ENCODE measurements at regions not wholly inside any gene's neighbourhood (a gene's known extent, or its start where the extent isn't known, plus 50 kb on each side); places are given as distances from the start of the nearest gene placed in this dataset.

DNA sequence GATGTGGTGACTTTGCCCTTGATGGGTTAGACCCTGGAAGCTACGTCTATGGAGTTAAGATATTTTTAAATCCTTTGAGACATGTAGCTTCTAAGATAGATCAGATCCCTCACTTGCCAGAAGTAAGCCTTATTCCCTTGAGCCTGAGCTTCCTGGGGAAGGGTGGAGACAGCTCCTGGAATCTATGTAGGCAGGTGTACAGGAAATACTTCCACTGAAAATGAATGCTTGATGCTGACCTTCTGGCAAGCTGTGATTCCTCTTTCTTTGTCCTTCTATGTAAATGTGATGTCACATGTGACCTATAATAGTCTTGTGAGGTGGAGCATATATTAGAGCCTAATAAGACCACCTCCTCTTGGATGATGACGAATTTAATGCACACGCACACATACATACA is 1152.0 kb upstream of the ACO1 start:
- Histone ChIP-seq H3K9me3 (ENCODE audit: control insufficient read depth, low read length) (peaks cover 7% of the 10 kb centered on the region), H3K36me3 (ENCODE audit: control insufficient read depth in 1 of 2, insufficient read depth in 2 of 2, low read depth in 1 of 2, low read length in 2 of 2) (no peaks in the 10 kb centered on the region), H3K23ac (ENCODE audit: low read length in 2 of 2) (no peak overlapping the region), H3K27me3 (ENCODE audit: control insufficient read depth in 1 of 2, insufficient read depth in 1 of 2, low read length in 2 of 2) (no peaks in the 10 kb centered on the region), H3K4ac (ENCODE audit: low read depth in 1 of 2, low read length in 2 of 2) (no peak overlapping the region), H2AFZ (ENCODE audit: low read depth, low read length) (no peak overlapping the region), H2BK15ac (ENCODE audit: low read depth, poor library complexity, severe bottlenecking) (no peak overlapping the region), H4K8ac (ENCODE audit: low read length) (no peak overlapping the region), H3K4me2 (ENCODE audit: low read length, poor library complexity, severe bottlenecking) (no peak overlapping the region), H3K14ac (ENCODE audit: low read length in 2 of 2) (no peak overlapping the region), H3K18ac (ENCODE audit: low read depth in 1 of 2, low read length in 2 of 2) (no peak overlapping the region), H3K4me3 (ENCODE audit: insufficient read depth in 1 of 2, low read depth in 1 of 2, low read length in 2 of 2) (no peak overlapping the region), H3K9ac (ENCODE audit: low read length) (no peak overlapping the region), H3K4me1 (ENCODE audit: control insufficient read depth, insufficient read depth, low read depth, low read length) (no peaks in the 10 kb centered on the region), H2BK12ac (ENCODE audit: low read length in 2 of 2) (no peak overlapping the region), H3K79me1 (replicated peaks; ENCODE audit: low read length, poor library complexity, severe bottlenecking) (no peaks in the 10 kb centered on the region), H2BK120ac (ENCODE audit: low read depth, low read length) (no peak overlapping the region), H2BK5ac (ENCODE audit: low read depth, low read length, poor library complexity, severe bottlenecking) (no peak overlapping the region), H4K91ac (ENCODE audit: low read length) (no peak overlapping the region), H2AK5ac (ENCODE audit: low read length, severe bottlenecking) (no peak overlapping the region), H3K27ac (ENCODE audit: low read length, poor library complexity, severe bottlenecking) (no peak overlapping the region)
- no peak for DNase-seq
- 71% methylated on average over 1 of the region's 3 CpGs for WGBS

- no peak overlapping the region for H3K4ac ChIP-seq (ENCODE audit: low read depth in 1 of 2, low read length in 2 of 2)
- no peaks in the 10 kb centered on the region for H3K4me1 ChIP-seq (ENCODE audit: control insufficient read depth, insufficient read depth, low read depth, low read length)
- DNase-seq: no peak
- H2BK5ac ChIP-seq (ENCODE audit: low read depth, low read length, poor library complexity, severe bottlenecking): no peak overlapping the region
- no peak overlapping the region for H4K8ac ChIP-seq (ENCODE audit: low read length)
- H3K27ac ChIP-seq (ENCODE audit: low read length, poor library complexity, severe bottlenecking): no peak overlapping the region
- no peaks in the 10 kb centered on the region for H3K36me3 ChIP-seq (ENCODE audit: control insufficient read depth in 1 of 2, insufficient read depth in 2 of 2, low read depth in 1 of 2, low read length in 2 of 2)
- H3K23ac ChIP-seq (ENCODE audit: low read length in 2 of 2): no peak overlapping the region
- peaks cover 4% of the 10 kb centered on the region for H3K9me3 ChIP-seq (ENCODE audit: control insufficient read depth, low read length)
- no peak overlapping the region for H3K14ac ChIP-seq (ENCODE audit: low read length in 2 of 2)
- no peak overlapping the region for H3K9ac ChIP-seq (ENCODE audit: low read length)
- H3K4me2 ChIP-seq (ENCODE audit: low read length, poor library complexity, severe bottlenecking): no peak overlapping the region
- no peaks in the 10 kb centered on the region for H3K27me3 ChIP-seq (ENCODE audit: control insufficient read depth in 1 of 2, insufficient read depth in 1 of 2, low read length in 2 of 2)
- 59% methylated on average over 1 of the region's 2 CpGs for WGBS
- no peak overlapping the region for H2AK5ac ChIP-seq (ENCODE audit: low read length, severe bottlenecking)
- no peaks in the 10 kb centered on the region for H3K79me1 ChIP-seq (replicated peaks; ENCODE audit: low read length, poor library complexity, severe bottlenecking)
- H3K4me3 ChIP-seq (ENCODE audit: insufficient read depth in 1 of 2, low read depth in 1 of 2, low read length in 2 of 2): no peak overlapping the region
- H2BK12ac ChIP-seq (ENCODE audit: low read length in 2 of 2): no peak overlapping the region
- no peak overlapping the region for H3K18ac ChIP-seq (ENCODE audit: low read depth in 1 of 2, low read length in 2 of 2)
- H2AFZ ChIP-seq (ENCODE audit: low read depth, low read length): no peak overlapping the region
- H2BK120ac ChIP-seq (ENCODE audit: low read depth, low read length): no peak overlapping the region
- no peak overlapping the region for H4K91ac ChIP-seq (ENCODE audit: low read length)
- H2BK15ac ChIP-seq (ENCODE audit: low read depth, poor library complexity, severe bottlenecking): no peak overlapping the region
Measured at GRCh38 chr9:31236344-31236743, 1148.1 kb upstream of the ACO1 start.

GRCh38 chr9:31243386-31243785 is 1141.1 kb upstream of the ACO1 start:
- H3K27me3 ChIP-seq (ENCODE audit: control insufficient read depth in 1 of 2, insufficient read depth in 1 of 2, low read length in 2 of 2): no peaks in the 10 kb centered on the region
- H2BK12ac ChIP-seq (ENCODE audit: low read length in 2 of 2): no peak overlapping the region
- H3K4me2 ChIP-seq (ENCODE audit: low read length, poor library complexity, severe bottlenecking): no peak overlapping the region
- H2BK15ac ChIP-seq (ENCODE audit: low read depth, poor library complexity, severe bottlenecking): no peak overlapping the region
- H4K8ac ChIP-seq (ENCODE audit: low read length): no peak overlapping the region
- no peaks in the 10 kb centered on the region for H3K79me1 ChIP-seq (replicated peaks; ENCODE audit: low read length, poor library complexity, severe bottlenecking)
- H3K23ac ChIP-seq (ENCODE audit: low read length in 2 of 2): no peak overlapping the region
- H4K91ac ChIP-seq (ENCODE audit: low read length): no peak overlapping the region
- H3K36me3 ChIP-seq (ENCODE audit: control insufficient read depth in 1 of 2, insufficient read depth in 2 of 2, low read depth in 1 of 2, low read length in 2 of 2): no peaks in the 10 kb centered on the region
- H3K4me3 ChIP-seq (ENCODE audit: insufficient read depth in 1 of 2, low read depth in 1 of 2, low read length in 2 of 2): no peak overlapping the region
- no peak overlapping the region for H2AK5ac ChIP-seq (ENCODE audit: low read length, severe bottlenecking)
- WGBS: no CpG with 5 or more reads among the region's 1 CpG
- no peaks in the 10 kb centered on the region for H3K9me3 ChIP-seq (ENCODE audit: control insufficient read depth, low read length)
- no peaks in the 10 kb centered on the region for H3K4me1 ChIP-seq (ENCODE audit: control insufficient read depth, insufficient read depth, low read depth, low read length)
- DNase-seq: no peak
- H3K9ac ChIP-seq (ENCODE audit: low read length): no peak overlapping the region
- no peak overlapping the region for H3K4ac ChIP-seq (ENCODE audit: low read depth in 1 of 2, low read length in 2 of 2)
- no peak overlapping the region for H3K14ac ChIP-seq (ENCODE audit: low read length in 2 of 2)
- no peak overlapping the region for H2AFZ ChIP-seq (ENCODE audit: low read depth, low read length)
- no peak overlapping the region for H3K18ac ChIP-seq (ENCODE audit: low read depth in 1 of 2, low read length in 2 of 2)
- no peak overlapping the region for H3K27ac ChIP-seq (ENCODE audit: low read length, poor library complexity, severe bottlenecking)
- no peak overlapping the region for H2BK120ac ChIP-seq (ENCODE audit: low read depth, low read length)
- H2BK5ac ChIP-seq (ENCODE audit: low read depth, low read length, poor library complexity, severe bottlenecking): no peak overlapping the region

GRCh38 chr9:31248156-31248555 is 1136.3 kb upstream of the ACO1 start:
- H2BK120ac ChIP-seq (ENCODE audit: low read depth, low read length): no peak overlapping the region
- H3K4me2 ChIP-seq (ENCODE audit: low read length, poor library complexity, severe bottlenecking): no peak overlapping the region
- H3K9me3 ChIP-seq (ENCODE audit: control insufficient read depth, low read length): no peaks in the 10 kb centered on the region
- no CpG with 5 or more reads among the region's 1 CpG for WGBS
- H3K4me3 ChIP-seq (ENCODE audit: insufficient read depth in 1 of 2, low read depth in 1 of 2, low read length in 2 of 2): no peak overlapping the region
- H2BK15ac ChIP-seq (ENCODE audit: low read depth, poor library complexity, severe bottlenecking): no peak overlapping the region
- H3K23ac ChIP-seq (ENCODE audit: low read length in 2 of 2): no peak overlapping the region
- no peak overlapping the region for H2BK5ac ChIP-seq (ENCODE audit: low read depth, low read length, poor library complexity, severe bottlenecking)
- no peaks in the 10 kb centered on the region for H3K4me1 ChIP-seq (ENCODE audit: control insufficient read depth, insufficient read depth, low read depth, low read length)
- no peak overlapping the region for H4K91ac ChIP-seq (ENCODE audit: low read length)
- no peaks in the 10 kb centered on the region for H3K27me3 ChIP-seq (ENCODE audit: control insufficient read depth in 1 of 2, insufficient read depth in 1 of 2, low read length in 2 of 2)
- no peak overlapping the region for H3K27ac ChIP-seq (ENCODE audit: low read length, poor library complexity, severe bottlenecking)
- H3K14ac ChIP-seq (ENCODE audit: low read length in 2 of 2): no peak overlapping the region
- no peak overlapping the region for H4K8ac ChIP-seq (ENCODE audit: low read length)
- H3K79me1 ChIP-seq (replicated peaks; ENCODE audit: low read length, poor library complexity, severe bottlenecking): no peaks in the 10 kb centered on the region
- no peak overlapping the region for H2AK5ac ChIP-seq (ENCODE audit: low read length, severe bottlenecking)
- no peak overlapping the region for H3K18ac ChIP-seq (ENCODE audit: low read depth in 1 of 2, low read length in 2 of 2)
- H3K36me3 ChIP-seq (ENCODE audit: control insufficient read depth in 1 of 2, insufficient read depth in 2 of 2, low read depth in 1 of 2, low read length in 2 of 2): no peaks in the 10 kb centered on the region
- no peak overlapping the region for H3K9ac ChIP-seq (ENCODE audit: low read length)
- DNase-seq: no peak
- no peak overlapping the region for H2AFZ ChIP-seq (ENCODE audit: low read depth, low read length)
- H3K4ac ChIP-seq (ENCODE audit: low read depth in 1 of 2, low read length in 2 of 2): no peak overlapping the region
- H2BK12ac ChIP-seq (ENCODE audit: low read length in 2 of 2): no peak overlapping the region
